GM19463 (cell line): ENCODE measurements at regions not wholly inside any gene's neighbourhood (a gene's known extent, or its start where the extent isn't known, plus 50 kb on each side); places are given as distances from the start of the nearest gene placed in this dataset.
"Not testable (repeated sequence)": the region's sequence is repeated elsewhere in the genome, so short reads cannot be mapped to it uniquely, and the experiment has no call there.

Experiments used
- ATAC-seq: cut with Tn5 transposase; IDR thresholded peaks from one replicate; pipeline ENCODE4 v1.9.1; 2021; ENCODE audit warnings: mild to moderate bottlenecking, moderate library complexity; ENCODE audit not compliant: unreplicated experiment

GRCh38 chr7:97234494-97234893, 117.0 kb downstream of the SDHAF3 start:
- ATAC-seq: not testable (repeated sequence)

- no peak for ATAC-seq
These were observed 128.8 kb downstream of the SDHAF3 start for GRCh38 chr7:97246317-97246716.

GRCh38 chr7:97258187-97258586, 140.7 kb downstream of the SDHAF3 start:
- not testable (repeated sequence) for ATAC-seq

- no peak for ATAC-seq
These were observed 152.2 kb downstream of the SDHAF3 start for GRCh38 chr7:97269741-97270140.

- ATAC-seq: no peak
These were observed 152.8 kb downstream of the SDHAF3 start for GRCh38 chr7:97270280-97270679.

DNA sequence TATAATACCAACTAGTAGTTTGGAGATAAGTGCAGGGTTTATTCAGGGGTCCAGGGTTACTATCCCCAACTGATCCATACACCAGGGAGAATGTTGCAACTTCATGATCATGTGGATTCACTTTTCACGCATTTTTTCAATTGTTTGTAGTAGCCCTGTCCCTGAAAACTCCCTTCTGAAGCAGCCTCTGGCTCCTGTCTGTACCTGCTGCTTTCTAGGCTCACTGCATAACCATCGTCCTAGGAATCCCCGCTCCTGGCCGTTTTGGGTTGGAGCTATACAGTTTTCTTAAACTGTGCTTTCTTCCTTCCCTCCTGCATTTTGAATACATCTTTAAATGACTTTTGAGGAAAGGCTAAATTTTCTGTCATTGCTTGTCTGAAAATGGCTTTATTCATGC, 154.1 kb downstream of the SDHAF3 start:
- ATAC-seq: no peak

GRCh38 chr7:97272237-97272975, 154.9 kb downstream of the SDHAF3 start:
- peak; percentile 91 for ATAC-seq

DNA sequence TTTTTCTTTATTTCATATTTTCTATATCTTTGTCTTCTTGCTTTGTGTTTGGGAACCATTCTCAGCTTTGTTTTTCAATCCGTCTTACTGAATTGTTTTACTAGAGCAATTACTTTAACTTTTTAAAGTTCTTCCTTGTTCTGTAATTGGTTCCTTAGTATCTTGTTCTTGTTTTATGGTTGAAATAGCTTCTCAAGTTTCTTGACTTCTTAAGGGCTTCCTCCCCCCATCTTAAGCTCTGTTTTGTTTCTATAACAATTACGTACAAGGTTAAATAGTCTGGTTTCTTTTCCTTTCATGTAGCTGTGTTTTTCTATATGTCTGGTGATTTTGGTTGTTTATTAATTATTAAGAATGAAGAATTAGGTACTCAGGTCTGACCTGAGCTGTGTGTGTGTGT, 158.0 kb downstream of the SDHAF3 start:
- ATAC-seq: no peak

- ATAC-seq: no peak
These were observed 163.5 kb downstream of the SDHAF3 start for GRCh38 chr7:97280950-97281349.

DNA sequence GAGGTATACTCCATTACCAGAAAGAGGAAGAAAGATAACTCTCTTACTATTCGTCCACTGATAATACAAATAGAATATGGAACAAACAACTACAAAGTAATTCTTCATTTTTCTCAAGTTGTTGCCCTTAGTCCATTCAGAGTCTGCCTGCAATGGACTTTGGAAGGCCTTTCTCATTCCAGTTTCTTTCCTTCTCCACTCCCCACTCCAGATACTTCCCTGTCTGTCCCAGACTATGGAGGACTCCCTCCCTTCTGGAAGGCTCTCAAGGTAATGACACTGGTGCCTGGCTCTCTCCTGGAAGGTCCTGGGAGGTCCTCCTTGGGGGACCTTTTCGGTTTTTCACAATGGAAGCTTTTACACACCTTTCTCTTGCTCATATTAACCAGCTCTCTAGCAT, 167.8 kb downstream of the SDHAF3 start:
- ATAC-seq: no peak

DNA sequence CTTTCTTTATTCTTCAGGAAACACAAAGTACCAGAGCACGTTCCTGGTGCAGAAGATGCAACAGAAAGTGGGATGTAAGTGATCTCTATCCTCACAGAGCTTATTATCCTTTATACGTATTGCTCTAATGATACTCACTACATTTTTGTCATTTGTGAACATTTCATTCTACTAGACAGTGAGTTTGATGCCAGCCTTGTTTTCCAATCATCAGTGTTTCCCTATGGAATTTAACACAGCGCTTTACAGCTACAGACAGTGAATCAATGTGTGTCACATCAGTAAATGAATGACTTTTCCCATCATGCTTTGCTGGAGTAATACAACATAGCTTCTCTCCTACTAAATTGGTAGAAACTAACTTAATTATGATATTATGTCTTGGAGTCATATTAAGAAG, 175.5 kb downstream of the SDHAF3 start:
- no peak for ATAC-seq

GRCh38 chr7:97298561-97298960, 181.1 kb downstream of the SDHAF3 start:
- no peak for ATAC-seq

GRCh38 chr7:97305589-97305988, 188.1 kb downstream of the SDHAF3 start:
- no peak for ATAC-seq

GRCh38 chr7:97307521-97308108, 190.1 kb downstream of the SDHAF3 start:
- no peak for ATAC-seq

- no peak for ATAC-seq
These were observed 196.4 kb downstream of the SDHAF3 start for GRCh38 chr7:97313900-97314299.

GRCh38 chr7:97317575-97317974, 200.1 kb downstream of the SDHAF3 start:
- no peak for ATAC-seq

- ATAC-seq: not testable (repeated sequence)
These were observed 212.4 kb downstream of the SDHAF3 start for GRCh38 chr7:97329871-97330270.

- no peak for ATAC-seq
These were observed 220.4 kb downstream of the SDHAF3 start for GRCh38 chr7:97337849-97338248.

DNA sequence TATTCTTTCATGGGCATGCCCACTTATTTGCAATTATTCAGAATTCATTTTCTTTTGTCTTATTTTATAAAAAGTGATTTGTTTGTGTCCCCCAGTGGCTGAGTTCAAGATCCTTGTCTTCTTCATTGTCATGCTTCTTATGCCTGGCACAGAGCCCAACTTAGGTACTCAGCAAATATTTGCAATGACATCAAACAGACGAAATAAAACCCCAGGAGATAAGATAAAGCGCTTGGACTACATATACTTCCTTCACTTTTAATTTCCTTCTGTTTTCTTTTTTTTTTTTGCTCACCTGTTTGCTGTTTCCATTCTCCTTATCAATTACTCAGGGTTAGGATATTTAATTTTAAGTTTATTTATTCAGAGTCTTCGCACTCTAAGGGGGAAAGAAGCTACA, 225.0 kb downstream of the SDHAF3 start:
- ATAC-seq: no peak

DNA sequence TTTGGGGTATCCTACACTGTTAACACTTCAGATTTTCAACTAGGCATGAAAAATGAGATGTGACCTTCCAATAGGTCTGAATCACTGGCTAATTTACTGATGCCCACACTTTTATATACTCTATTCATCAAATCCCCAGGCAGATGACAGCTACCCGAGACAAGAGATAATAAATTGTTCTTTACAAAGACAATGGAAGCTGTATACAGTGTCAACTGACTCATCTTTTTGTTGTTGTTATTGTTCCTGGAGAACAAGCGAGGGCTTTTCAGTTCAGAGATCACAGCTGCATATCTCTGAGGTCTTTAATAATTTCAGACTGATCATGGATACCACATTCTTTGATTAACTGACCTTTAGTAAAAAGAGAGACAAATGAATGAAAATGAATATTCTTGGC, 228.9 kb downstream of the SDHAF3 start:
- ATAC-seq: no peak

- no peak for ATAC-seq
These were observed 234.0 kb downstream of the SDHAF3 start for GRCh38 chr7:97351488-97351887.

- ATAC-seq: no peak
These were observed 240.0 kb downstream of the SDHAF3 start for GRCh38 chr7:97357459-97357858.

DNA sequence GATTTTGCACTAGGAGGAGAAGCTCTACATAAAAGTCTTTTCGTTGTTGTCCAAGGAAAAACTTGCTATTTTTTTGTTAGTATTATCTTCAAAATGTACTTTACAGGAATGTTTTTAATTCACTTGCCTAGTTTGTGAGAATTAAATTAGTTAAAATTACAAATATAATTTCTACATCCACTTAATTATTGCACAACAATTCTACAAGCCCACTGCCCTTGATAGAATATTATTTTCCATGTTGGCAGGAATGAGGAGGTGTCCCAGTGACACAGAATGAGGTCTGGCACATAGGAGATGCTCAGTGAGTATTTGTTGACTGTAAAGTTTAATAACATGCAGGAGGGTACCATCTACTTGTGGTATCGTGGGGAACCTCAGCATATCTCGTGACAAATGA, 255.4 kb downstream of the SDHAF3 start:
- ATAC-seq: no peak
